GM04503 (cell line): ENCODE measurements at regions not wholly inside any gene's neighbourhood (a gene's known extent, or its start where the extent isn't known, plus 50 kb on each side); places are given as distances from the start of the nearest gene placed in this dataset.
"Not testable (repeated sequence)": the region's sequence is repeated elsewhere in the genome, so short reads cannot be mapped to it uniquely, and the experiment has no call there.

Experiments used
- DNase-seq: peaks from one replicate; pipeline ENCODE4 v3.0.0-alpha.2; 2012; ENCODE audit warnings: low read depth

DNA sequence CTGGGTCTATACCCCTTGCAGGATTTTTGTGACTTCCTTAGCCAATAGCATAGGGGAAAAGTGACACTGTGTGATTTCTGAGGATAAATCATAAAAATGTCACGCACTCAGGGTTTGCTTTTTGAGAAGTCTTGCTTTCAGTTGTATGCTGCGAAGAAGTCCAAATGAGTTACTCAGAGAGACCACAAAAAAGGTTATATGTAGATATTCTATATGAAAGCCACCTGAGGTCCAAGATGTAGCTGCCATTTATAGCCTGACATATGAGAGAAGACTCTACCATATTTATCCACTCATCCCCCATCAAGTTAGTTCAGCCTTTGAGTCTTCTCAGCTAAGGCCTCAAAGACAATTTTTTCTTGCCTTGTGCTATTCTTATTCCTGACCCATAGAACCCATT is 488.3 kb upstream of the MAP2 start:
- DNase-seq = no peak

DNA sequence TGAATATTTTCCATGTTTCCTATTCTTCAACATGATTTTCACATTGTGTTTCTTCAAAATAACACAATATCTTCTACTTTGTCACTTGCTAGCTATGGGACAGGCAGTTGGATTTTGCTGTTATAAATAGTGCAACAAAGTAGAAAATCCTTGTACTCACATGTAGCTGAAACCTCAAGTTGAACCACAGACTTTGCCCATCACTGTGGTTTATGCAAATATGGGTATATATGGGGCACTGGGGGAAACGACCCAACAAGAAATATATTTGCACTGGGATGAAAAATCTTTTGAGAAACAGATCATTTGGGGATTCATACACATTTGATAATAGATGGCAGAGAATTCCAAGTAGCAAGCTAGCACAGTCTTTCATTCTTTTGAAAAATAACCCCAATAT is 486.3 kb upstream of the MAP2 start:
- DNase-seq = no peak

DNA sequence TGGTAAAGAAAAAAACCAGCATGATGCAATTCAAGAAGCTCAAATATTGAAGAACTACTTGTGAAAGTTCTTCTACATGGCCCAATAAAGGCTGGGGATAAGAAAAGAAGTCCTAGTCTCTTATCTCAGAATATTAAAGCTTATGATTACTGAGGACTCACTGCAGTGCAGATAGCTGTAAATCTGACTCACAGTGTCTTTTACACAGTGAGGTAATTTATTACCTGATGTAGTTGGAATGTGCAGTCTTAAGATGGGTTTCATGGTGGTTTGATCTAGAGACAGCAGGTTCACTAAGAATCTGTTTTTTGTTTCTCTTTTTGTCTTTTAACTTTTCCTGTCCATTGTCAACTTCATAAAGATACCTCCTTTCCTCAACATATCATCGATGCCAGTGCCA is 484.0 kb upstream of the MAP2 start:
- DNase-seq = no peak

DNA sequence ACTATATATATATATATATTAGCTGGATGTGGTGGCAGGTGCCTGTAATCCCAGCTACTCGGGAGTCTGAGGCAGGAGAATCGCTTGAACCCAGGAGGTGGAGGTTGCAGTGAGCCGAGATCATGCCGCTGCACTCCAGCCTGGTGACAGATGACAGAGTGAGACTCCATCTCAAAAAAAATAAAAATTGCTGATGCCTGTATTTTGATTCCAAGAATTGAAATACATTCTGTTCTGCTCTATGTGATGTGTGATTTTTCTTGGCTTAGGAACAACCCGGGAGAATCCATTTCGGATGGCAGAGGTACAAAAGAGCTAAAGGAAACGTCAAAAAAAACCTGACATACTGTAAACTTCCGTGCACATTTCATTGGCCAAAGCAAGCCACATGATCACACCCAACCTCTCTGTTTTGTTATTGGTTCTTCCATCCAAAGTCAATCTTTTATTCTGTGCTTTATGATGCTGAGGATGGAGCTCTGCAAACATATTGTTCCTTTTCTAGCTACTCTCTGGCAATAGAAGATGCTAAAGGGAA is 478.1 kb upstream of the MAP2 start:
- no peak for DNase-seq

DNA sequence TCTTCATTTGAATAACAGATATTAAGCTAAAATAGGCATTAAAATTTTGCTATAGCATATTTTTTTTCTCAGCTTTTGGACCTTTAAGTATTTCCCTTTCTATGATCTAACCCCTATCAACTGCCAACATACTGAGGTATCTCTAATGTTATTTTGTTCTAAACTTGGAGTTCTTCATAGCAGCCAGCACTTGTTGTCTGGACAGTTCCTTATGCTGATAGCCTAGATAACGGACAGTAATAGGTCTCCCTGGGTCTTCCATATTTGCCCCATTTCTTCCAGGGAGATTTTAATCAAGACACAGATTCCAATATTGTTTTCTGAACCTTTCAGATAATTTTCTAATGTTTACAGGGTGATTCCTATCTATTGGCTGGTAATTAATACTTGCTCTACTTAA is 475.8 kb upstream of the MAP2 start:
- no peak for DNase-seq

DNA sequence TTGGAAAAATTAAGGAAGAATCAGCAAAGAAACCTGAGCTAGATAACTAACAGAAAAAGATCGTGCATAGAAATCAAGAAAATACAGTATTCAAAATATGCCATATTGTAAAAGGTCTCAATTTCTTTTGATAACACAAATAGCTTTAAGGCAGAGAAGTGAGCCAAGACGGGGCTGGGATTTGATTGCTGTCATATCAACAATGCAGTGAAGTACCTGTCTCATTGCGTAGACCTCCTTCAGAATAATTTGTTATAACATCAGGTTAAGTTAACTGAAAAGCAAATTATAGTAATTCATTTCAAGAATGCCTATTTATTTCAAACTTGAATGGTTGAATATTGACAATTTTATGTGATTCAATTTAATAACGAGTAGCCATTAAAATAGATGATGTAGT is 453.8 kb upstream of the MAP2 start:
- no peak for DNase-seq

DNA sequence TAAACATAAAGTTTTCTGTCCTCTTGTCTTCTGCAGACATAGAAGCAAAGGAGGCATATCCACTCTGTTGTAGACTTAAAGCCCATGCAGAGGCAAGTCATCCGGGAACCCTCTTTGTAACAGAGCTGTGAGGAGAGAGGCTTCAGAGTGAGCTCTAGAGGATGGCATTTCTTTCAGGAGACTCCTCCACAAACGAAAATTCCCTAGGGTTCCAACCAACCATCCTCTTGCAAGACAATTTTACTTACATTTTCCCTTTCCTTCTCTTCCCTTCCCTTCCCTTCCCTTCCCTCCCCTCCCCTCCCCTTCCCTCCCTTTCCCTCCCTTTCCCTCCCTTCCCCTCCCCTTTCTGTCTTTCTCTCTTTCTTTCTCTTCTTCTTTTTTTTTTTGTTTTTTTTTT is 446.3 kb upstream of the MAP2 start:
- DNase-seq = no peak

DNA sequence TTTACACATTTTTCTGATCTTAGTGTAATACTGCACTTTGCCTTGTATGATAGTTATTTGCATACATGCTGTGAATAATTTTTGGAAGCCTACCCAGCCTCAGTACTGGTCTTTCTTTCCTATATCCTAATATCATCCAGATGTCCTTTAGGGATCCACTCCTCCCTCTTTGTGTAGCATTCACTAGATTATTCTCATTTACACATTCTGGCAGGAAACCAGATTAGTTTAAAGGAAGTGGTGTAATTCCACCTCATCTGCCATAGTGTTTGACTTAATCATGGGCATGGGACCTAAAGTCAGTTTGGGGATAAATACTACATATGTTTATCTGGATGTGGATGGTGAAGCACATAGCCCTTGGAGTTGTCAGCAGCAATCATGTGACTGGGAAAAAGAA is 444.9 kb upstream of the MAP2 start:
- no peak for DNase-seq

DNA sequence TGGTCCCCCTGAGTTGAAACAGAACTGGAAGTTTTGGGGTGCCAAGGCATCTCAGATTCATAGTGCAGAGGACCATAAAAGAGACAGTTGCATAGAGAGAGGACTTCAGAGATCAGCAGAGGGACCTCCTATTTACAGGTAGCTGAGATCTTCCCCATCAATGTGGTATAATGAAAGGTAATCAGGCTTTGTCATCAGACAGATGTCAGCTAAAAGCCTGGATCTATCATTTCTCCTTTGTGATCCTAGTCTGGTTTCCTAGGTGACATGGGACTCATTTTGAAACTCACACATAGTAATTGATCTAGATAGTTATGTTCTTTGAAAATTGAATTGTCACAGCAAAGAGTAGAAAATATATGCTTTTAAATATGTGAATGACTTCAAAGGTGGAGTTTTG is 443.5 kb upstream of the MAP2 start:
- DNase-seq = no peak

DNA sequence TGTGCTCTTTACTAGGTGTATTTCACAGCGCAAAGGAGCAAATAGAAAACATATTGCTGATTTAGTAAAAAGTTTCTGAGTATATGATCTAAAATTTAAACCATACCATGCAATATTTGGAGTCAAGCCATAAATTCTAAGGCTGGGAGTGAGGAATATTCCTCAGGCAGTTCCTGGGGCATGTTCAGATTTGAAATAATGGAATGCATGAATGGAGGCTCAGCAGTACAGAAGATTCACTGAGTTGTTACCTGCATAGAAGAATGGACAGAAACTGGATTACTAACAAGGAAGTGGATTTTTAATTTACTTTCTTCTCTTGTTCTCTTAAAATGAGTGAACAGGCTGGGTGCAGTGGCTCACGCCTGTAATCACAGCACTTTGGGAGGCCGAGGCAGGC is 441.0 kb upstream of the MAP2 start:
- no peak for DNase-seq

DNA sequence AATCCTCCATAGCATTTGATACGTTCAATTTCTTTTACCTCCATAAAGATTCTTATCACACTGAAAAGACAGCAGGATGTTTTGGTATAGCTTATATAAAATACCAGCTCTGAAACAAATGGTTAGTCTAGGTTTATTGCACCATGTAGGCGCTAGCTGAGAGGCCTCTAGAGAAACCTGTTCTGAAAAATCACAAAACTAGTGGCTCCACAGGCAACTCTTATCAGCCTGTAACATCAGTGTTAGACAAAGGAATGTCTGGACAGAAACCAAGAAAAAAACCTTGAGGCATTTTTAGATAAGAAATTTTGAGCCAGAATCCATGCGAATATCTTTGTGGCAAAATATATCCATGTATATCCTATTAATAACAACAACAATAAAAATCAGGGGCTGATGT is 440.4 kb upstream of the MAP2 start:
- no peak for DNase-seq

DNA sequence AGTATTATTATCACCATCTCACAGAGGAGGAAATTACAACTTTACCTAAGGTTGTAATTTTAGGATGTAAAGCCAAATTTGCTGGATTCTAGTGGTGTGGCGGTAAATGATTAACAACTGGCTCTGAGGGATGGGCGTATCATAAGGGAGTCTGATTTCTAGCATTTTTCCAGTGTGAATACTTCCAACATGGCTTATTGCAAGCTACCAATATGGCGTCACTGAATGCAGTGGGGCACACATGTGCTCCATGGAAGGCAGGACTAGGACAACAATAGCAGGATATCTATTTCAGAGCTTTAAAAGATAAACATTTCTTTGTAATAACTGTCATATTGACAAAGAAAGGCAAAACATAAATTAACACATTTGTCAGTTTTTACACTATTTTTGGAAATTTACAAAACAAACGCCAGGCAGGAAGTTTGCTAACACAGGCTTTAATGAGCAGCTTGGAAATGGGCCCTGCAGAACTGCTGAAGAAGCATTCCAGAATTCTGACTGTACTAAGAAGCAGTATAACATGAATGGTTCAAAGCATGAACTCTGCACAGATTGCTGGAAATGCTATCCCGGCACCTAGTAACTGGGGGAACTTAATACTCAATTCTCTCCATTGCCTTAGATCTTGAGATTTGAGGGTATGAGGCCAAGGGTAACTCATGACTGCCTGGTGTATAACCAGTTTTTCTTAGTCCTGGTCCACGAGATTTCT is 439.3 kb upstream of the MAP2 start:
- DNase-seq = no peak

DNA sequence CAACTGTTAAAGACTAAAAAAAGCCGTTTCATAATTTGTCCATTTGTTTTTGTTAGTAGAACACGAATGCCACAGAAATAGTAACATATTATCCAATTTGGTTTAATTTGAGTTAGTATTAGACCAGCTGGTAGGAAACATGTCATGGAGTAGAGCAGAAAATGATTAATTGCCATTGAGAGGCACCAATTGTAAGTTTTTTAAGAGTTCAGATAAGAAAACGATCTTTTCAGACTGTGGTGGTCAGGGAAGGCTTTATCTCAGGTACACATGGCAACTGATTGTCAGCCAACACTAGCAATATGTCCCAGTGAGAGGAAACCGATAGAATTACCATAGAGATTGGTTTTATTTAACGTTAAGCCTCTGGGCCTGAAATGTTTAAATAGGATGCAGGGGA is 438.2 kb upstream of the MAP2 start:
- DNase-seq = no peak

DNA sequence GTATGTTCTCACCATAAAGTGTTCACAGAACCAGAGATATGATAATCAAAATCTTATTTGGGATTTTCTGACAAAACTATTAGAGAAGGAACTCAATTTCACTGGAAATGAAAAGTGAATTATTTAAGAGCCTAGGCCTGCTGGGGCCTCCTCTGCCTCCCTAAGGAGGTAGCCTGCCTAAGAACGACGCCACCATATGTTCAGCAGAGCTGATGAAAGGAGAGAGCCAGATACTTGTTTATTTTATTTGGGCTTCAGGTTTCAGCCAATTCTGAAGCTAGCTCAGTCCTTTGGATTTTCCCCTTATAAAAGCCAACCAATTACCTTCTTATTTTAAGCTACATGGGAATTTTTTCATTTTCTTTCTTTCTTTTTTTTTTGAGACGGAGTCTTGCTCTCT is 433.1 kb upstream of the MAP2 start:
- DNase-seq = no peak

DNA sequence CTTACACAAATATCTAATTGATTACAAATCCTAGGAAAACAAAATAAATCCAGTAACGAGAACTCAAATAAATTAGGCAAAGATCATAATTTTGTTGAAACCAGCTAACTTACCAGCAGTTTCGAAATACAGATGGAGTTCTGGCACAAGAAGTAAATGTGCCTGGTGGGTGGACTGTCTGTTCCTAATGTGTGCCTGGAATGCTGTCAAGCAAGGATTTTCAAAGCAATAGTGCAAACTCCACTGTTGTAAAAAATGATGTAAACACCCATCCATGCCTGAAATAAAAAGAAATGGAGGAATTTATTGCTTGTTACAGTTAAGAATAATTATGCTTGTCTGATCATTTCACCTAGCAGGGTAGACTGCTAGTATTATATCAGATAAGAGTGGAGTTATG is 423.9 kb upstream of the MAP2 start:
- no peak for DNase-seq

DNA sequence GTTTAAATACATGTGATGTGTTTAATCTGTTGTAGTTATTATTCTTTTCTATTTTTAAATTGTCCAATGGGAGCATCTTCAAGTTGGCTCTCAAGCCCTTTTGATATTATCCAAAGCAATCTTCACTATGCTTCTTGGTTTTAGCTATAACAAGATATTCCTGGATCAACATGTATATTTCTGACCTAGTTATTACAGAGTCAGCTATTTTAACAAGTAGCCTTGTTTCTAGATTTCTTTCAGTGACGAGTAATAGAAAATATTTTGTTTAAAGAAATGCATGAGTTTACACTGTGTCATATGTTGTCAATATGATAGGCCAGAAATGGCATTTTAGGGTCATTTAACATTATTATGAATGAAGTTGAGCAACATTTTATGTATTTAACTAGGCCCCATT is 421.8 kb upstream of the MAP2 start:
- DNase-seq = no peak

DNA sequence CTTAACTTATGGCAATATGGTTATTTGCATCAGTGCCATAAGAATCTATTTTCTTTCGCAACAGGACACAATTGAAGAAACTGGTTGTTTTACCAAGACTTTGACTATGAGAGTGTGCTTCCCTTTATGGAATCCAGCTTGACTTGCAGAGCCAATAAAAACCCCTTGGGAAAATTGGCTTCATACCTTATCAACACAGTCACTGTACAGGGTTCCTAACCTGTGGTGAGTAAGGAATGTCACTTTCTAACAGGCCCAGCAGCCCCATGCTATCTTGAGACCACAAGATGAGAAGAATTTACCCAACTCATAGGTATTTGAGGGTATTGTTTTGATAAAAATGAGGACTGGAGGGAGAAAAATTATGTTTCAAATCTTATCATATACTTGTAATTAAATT is 418.5 kb upstream of the MAP2 start:
- DNase-seq = no peak

DNA sequence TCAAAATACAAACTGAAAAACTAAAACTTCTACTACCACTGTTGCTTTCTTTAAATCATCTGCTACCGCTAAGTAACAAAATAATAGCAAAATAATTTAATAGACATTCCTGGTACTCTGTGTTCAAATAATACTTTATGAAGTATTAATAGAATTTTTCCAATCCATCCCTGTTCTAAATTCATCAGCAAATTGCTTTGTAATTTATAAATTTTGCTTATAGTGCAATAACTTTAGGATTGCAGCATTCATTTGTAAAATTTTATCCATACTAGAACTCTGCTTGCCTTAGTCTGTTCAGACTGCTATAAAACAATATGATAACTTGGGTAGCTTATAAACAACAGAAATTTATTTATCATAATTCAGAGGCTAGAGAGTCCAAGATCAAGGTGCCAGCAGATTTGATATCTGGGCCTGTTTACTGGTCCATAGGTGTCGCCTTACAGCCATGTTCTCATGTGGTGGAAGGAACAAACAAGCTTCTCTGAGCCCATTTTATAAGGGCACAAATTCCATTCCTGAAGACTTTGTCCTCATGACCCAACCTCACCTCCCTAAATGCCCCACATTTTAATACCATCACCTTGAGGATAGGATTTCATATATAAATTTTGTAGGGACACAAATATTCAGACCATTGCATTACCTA is 415.1 kb upstream of the MAP2 start:
- DNase-seq = no peak

DNA sequence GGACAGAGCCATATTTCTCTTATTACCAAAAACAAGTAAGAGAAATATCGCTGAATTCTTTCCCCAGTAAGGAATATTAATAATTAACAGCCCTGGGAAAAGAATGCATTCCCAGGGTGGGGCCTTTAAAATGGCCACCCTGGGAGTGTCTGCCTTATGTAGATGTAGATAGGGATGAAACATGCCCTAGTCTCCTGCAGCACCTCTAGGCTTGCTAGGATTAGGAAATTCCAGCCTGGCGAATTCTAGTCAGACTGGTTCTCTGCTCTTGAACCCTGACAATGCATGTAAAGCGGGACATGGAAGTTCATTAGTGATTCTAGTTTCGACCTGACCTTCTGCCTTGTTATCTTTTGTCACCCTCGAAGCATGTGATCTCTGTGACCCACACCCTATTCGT is 405.2 kb upstream of the MAP2 start:
- DNase-seq = not testable (repeated sequence)

DNA sequence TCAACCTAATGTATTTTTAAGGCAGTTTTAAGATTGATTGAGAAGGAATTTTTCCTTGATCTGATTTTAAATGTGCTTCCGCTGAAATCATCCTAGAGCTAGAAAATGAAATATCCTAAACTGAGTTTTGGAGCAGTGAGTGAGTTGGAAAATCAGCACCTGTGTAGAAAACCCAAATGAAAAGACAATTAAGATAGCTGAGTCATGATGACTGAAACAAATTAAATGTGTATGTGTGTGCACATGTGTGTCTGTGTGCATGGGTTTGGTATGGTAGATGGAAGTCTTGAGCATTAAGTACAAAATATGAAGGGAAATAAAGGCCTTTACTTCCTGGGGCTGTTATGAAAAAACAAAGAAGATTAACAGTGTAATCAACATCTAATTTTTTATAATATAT is 394.6 kb upstream of the MAP2 start:
- DNase-seq = no peak

DNA sequence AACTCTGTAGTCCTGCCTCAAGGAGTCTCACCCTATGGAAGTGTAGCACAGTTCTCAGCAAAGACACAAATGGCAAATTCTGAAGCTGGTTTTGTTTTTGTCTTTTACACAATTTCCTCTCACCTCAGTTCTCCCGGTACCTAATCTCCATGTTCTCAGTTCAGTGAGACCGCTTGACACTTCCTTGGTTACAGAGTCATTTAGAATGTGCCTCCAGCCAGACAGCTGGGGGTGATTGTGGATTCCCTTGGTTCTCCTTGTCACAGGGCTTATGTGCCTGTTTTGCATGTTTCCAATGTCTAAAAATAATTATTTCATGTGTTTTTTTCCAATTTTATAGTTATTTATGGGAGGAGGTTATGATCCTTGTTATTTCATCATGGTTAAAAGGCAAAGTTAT is 379.5 kb upstream of the MAP2 start:
- DNase-seq = no peak

DNA sequence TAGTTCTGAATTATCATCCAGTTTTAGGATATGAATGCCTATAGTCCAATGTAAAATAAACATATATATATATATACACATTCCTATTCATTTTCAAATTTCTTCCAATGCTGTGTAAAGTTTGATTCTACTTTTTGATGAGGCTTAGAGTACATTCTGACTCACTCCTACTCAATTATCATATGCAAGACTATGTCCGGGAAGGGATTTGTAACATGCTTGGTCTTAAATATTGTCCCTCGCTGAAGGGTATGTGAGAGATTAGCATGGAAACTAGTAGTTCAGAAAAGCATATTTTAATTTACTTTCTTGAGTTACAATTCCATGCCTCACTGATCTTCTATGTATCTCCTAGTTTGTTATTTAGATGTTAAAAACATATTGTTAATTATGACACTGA is 377.7 kb upstream of the MAP2 start:
- no peak for DNase-seq

DNA sequence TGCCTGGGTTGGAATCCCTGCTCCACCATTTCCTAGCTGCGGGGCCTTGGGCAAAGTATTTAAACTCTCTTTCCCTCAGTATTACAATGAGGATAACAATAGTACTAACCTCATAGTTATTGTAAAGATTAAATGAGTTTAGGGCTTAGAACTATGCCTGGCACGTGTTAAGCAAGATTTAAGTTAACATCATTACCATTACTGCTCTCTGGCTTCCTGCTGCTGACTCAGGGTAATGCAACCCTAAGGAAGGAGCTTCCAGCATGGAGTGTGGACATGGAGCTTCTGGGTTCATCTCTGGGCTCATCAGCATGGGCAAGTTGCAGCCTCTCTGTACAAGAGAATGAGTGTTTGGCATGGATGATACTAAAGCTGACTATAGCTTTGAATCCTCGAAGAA is 374.2 kb upstream of the MAP2 start:
- DNase-seq = no peak

DNA sequence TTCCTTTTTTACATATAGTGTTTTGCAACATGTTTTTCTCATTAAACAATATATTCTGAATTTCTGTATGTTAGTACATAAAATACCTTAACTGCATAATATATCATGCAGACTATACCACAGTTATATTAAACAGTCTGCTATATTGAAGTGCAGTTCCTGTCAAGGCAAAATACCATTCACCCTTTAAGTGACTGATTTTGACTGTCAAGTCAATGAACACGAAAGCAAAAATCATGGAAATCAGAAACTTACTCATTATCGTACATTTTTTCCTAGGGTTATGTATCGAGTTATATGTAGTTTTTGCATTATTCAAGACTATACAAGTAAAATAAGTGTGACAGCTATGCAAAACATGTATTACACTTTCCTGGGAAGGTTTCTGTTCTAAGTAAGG is 361.6 kb upstream of the MAP2 start:
- DNase-seq = no peak
